Type B pancreatic cell (in vitro differentiated cells): ENCODE measurements at regions not wholly inside any gene's neighbourhood (a gene's known extent, or its start where the extent isn't known, plus 50 kb on each side); places are given as distances from the start of the nearest gene placed in this dataset.

ENCODE experiments used
- DNase-seq: peaks from one replicate; pipeline ENCODE4 v3.0.0; 2021; ENCODE audit warnings: mixed read lengths; ENCODE audit not compliant: unreplicated experiment; ENCODE audit errors: extremely low spot score
- H3K27ac Mint-ChIP-seq: 2 replicates; pipeline ENCODE4 v1.8.0; 2021; ENCODE audit warnings: mild to moderate bottlenecking, mixed read lengths
- H3K27me3 Mint-ChIP-seq: 2 replicates; pipeline ENCODE4 v1.8.0; 2021; ENCODE audit warnings: mixed read lengths
- H3K36me3 Mint-ChIP-seq: 2 replicates; pipeline ENCODE4 v1.8.0; 2021; ENCODE audit warnings: mixed read lengths
- H3K4me1 Mint-ChIP-seq: one replicate; pipeline ENCODE4 v1.8.0; 2021; ENCODE audit warnings: mixed read lengths; ENCODE audit not compliant: unreplicated experiment
- H3K4me3 Mint-ChIP-seq: 2 replicates; pipeline ENCODE4 v1.8.0; 2021; ENCODE audit warnings: mild to moderate bottlenecking, mixed read lengths
- H3K9me3 Mint-ChIP-seq: 2 replicates; pipeline ENCODE4 v1.8.0; 2021; ENCODE audit warnings: mixed read lengths
- TF ChIP-seq, protein P1 (sequence below): fragments of 200-600 bp; sonication (generic); conservative IDR thresholded peaks from 2 replicates; pipeline ENCODE4 v1.5.0; 2021; ENCODE audit warnings: antibody characterized with exemption, mild to moderate bottlenecking

DNA sequence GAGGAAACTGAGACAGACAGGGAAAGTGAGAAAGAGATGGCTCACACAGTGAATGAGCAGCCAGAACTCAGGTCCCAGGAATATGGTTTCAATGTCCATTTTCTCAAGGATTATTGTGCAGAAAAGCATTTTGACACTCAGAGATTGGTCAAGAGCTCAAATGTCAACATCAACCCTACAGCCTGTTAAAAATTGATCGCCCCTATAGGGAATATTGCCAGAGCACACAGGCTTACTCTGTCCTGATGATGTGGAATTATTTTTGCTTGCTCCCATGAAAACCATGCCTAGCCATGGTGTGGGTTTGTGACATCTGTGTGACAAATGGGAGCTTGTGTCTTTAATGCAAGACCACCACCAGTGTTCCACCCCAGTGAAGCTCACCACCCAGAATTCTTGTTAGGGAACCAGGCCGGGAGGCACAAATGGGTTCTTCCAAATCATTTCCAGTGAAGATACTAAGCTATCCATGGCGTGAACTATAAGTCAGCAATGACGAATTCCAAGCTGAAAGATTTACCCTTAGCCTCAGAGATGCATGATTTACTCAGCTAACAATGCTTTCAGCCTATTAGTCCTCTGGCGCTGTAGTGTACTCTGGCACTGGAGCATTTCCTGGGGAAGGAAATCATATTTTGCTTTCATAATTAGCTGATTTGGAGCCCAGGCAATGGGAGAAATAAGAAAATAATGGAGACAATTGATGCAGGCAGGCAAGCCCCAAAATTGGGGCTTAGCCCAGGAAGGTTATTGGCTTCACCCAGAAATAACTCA is 1188.2 kb upstream of the TMEM132C start:
- TF ChIP-seq, protein P1, sequence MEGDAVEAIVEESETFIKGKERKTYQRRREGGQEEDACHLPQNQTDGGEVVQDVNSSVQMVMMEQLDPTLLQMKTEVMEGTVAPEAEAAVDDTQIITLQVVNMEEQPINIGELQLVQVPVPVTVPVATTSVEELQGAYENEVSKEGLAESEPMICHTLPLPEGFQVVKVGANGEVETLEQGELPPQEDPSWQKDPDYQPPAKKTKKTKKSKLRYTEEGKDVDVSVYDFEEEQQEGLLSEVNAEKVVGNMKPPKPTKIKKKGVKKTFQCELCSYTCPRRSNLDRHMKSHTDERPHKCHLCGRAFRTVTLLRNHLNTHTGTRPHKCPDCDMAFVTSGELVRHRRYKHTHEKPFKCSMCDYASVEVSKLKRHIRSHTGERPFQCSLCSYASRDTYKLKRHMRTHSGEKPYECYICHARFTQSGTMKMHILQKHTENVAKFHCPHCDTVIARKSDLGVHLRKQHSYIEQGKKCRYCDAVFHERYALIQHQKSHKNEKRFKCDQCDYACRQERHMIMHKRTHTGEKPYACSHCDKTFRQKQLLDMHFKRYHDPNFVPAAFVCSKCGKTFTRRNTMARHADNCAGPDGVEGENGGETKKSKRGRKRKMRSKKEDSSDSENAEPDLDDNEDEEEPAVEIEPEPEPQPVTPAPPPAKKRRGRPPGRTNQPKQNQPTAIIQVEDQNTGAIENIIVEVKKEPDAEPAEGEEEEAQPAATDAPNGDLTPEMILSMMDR: no peak
- Mint-ChIP-seq H3K4me3 (no peak overlapping the region), H3K9me3 (no peaks in the 10 kb centered on the region), H3K27ac (no peak overlapping the region), H3K4me1 (no peaks in the 10 kb centered on the region), H3K27me3 (peaks cover 15% of the 10 kb centered on the region), H3K36me3 (no peaks in the 10 kb centered on the region)
- no peak for DNase-seq

DNA sequence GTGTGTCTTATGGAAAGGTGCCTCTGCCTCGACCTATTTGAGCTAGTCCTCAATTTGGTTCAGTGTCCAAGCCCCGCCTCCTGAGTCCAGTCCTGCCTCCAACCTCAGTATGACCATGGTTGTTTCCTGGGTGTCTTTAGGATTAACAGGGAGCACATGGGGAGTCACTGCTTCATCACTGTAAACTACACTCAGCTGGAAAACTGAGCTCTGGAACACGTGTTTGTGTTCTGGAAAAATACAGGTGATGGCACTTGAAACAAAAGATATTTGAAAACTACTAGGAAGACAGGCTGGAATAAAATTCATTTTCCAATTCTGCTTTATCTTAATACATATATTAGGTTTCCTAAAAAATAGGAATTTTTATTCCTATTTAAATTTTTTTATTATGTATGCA is 1187.3 kb upstream of the TMEM132C start:
- no peaks in the 10 kb centered on the region for H3K9me3 Mint-ChIP-seq
- no peak overlapping the region for H3K27ac Mint-ChIP-seq
- no peaks in the 10 kb centered on the region for H3K36me3 Mint-ChIP-seq
- H3K4me1 Mint-ChIP-seq: no peaks in the 10 kb centered on the region
- TF ChIP-seq, protein P1: no peak
- DNase-seq: no peak
- peaks cover 15% of the 10 kb centered on the region for H3K27me3 Mint-ChIP-seq
- no peak overlapping the region for H3K4me3 Mint-ChIP-seq

DNA sequence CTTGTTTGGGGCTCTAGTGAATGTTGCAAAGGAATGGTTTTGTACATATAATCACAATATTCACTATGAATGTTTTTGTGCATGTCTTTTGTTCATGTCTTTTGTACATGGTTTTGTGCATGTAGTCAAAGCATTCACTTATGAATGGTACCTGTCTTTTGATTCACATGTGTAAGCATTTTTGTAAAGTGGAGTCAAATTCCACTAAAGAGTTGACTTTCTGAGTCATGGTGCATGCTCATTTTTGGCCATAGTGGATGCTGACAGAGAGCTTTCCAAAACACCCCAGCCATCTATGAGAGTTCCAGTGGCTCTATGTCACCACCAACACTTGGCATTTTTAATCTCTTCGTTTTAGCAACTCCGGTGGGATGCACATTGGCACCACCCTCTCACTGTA is 1185.9 kb upstream of the TMEM132C start:
- Mint-ChIP-seq H3K27me3 (peaks cover 4% of the 10 kb centered on the region), H3K27ac (no peak overlapping the region), H3K36me3 (no peaks in the 10 kb centered on the region), H3K4me3 (no peak overlapping the region), H3K9me3 (no peaks in the 10 kb centered on the region), H3K4me1 (no peaks in the 10 kb centered on the region)
- TF ChIP-seq, protein P1: no peak
- no peak for DNase-seq

DNA sequence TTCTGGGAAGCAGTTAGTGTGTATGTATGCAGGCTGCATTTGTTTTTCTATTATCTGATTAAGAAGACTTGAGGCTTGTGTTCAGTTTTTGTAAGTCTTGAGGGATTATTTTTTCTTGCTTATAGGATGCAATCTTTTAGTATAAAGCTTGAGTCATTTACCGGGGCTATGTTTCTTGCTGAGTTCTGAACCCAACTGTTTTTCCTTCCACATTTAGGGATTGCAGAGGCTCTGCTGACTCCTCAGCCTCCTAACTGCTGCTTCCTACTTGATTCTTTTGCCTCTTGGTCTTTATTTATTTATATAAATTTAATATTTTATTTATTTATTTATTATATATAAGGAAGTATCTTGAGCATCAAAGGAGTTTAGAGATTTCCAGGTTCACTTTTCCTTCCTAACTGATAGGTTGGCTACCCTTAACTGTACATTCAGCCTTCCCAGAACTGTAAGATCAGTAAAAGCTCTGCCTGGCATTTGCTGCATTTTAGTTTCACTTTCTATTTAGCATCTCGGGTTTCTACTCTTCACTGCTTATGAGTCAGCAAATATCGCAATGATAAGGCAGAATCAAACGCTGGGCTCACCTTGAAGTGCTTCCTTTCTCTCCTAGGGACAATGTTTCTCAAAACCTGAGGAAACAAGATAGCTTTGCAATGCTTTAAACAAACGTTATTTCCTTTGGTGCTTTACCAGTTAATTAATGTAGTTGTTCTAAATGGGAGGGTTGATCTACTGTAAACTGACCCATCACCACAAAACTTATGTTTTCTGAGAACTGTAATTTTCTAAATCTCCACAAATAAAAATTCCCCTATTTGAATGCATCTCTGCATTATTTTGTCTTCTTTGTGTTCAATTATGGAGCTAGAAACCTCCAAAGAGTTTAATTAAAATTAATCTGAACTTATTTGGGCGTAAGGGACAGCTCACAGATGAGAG is 1183.7 kb upstream of the TMEM132C start:
- Mint-ChIP-seq H3K9me3 (no peaks in the 10 kb centered on the region), H3K36me3 (no peaks in the 10 kb centered on the region), H3K27me3 (no peaks in the 10 kb centered on the region), H3K4me1 (no peaks in the 10 kb centered on the region), H3K4me3 (peak overlapping the region; percentile 79), H3K27ac (peak overlapping the region; percentile 55)
- TF ChIP-seq, protein P1: no peak
- DNase-seq: no peak

DNA sequence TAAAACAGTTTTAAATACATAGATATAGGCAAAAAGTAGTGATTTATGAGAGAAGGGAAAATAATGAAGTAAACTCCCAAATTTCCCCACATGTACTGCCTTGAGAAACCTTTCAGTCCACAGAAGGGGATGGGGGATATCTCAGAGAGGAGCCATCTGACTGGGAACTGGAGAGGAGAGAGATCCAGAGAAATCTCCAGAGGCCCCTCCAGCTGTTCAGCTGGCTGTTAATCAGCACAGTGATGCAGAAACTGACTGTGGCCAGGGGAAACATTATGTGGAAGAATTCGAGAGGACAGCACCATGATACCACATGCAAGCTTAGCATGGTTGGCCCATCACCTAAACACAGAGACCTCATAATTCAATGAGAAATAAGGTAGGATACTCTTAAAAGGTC is 1165.9 kb upstream of the TMEM132C start:
- Mint-ChIP-seq H3K4me3 (no peak overlapping the region), H3K9me3 (no peaks in the 10 kb centered on the region), H3K27me3 (no peaks in the 10 kb centered on the region), H3K27ac (no peak overlapping the region), H3K4me1 (no peaks in the 10 kb centered on the region), H3K36me3 (no peaks in the 10 kb centered on the region)
- DNase-seq: no peak
- TF ChIP-seq, protein P1: no peak
